Activated gamma-delta T cell treated with Interleukin-2 at 50 U/mL for 16 hours (primary cell): ENCODE measurements at regions not wholly inside any gene's neighbourhood (a gene's known extent, or its start where the extent isn't known, plus 50 kb on each side); places are given as distances from the start of the nearest gene placed in this dataset.

Experiments
- DNase-seq: peaks from one replicate; pipeline ENCODE4 v3.0.0-alpha.2; 2020

DNA sequence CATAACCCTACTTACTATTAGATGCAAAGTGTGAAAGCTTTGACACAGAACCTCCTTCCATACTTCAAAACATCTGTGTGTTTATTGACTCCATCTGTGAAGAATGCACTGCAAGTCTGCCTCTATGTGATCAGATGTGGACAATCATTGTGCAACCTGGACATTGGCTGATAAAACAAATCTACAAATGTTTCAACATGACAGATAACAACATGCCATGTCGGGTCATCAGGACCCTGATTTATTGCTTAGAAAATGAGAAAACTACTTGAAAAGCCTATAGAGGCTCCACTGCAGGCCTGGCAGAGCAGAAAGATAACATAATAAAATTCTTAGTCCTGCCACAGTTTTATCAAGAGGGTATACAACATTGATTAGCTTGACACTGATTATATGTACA lies 1286.4 kb downstream of the GRIK2 start:
- no peak for DNase-seq

DNA sequence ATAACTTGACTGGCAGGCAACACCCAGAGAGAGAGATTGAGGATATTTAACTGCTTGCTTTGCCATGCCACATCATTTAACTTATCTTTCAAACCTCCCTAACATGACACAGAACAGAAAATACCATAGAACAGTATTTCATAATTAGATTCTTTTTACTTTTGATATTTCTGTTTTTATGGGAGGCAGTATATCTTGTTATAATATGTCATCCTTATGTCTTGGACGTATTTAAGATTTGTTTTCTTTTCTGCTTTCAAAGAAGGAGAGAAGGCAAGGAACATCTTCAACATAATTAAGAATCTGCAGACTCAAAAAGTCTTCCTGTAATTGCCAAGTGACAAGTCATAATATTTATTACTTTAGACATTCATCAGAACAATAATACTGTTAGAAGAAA lies 1283.7 kb downstream of the GRIK2 start:
- no peak for DNase-seq

DNA sequence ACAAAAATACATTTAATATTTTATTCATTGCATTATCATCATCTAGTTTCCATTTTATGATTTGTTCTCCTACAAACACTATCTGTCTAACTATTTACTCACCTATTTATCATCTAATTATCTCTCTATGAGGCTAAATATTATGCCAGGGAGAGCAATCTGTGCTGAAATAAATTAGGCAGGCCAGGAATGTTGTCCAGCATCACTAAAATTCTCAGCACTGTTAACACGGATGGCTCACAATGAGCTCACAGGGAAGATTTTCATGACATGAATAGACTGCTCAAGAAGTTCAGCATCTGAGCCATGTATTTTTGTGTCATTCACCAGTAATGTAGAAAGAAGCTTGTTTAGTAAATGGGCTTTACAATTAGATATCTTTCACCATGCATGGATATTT lies 1277.2 kb downstream of the GRIK2 start:
- no peak for DNase-seq

DNA sequence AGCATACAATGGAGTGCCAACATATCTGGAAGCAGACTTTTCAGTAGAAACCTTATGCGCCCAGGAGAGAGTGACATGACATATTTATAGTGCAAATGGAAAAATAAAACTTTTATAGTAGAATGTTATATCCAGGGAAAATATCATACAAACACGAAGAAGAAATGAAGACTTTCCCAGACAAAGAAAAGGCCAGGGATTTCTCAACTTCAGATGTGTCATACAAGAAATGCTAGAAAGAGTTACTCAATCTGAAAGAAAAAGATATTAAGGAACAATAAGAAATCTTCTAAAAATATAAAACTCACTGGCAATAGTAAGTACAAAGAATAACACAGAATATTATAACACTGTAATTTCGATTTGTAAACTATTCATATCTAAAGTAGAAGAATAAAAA lies 1269.3 kb downstream of the GRIK2 start:
- DNase-seq: no peak

DNA sequence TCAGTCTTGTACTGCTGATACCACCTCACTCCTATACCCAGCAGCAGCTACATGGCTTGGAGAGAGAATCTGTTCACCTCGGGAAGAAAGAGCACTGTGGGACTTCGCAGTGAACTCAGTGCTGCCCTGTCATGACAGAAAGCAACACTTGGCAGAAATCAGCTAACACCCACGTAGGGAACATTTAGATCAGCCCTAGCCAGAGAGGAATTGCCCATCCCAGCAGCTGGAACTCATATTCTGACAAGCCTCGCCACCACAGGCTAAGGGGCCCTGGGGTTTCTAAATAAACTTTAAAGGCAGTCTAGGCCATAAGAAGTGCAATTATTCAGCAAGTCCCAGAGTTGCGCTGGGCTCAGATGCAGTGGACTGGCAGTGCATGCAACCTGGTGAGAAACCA lies 1266.8 kb downstream of the GRIK2 start:
- no peak for DNase-seq

DNA sequence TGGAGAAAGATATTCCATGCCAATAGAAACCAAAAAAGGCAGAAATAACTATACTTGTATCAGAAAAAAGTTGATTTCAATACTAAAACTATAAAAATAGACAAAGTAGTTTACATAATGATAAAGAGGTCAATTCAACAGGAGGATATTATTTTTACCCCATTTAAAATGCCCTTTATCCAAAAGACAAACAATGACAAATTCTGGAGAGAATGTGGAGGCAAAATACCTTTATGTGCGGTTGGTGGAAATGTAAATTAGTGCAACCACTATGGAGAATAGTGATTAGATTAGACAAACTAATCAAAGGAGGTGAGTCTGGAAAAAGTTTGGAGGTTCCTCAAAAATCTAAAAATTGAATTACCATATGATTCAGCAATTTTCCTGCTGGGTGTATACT lies 1262.3 kb downstream of the GRIK2 start:
- DNase-seq: no peak

DNA sequence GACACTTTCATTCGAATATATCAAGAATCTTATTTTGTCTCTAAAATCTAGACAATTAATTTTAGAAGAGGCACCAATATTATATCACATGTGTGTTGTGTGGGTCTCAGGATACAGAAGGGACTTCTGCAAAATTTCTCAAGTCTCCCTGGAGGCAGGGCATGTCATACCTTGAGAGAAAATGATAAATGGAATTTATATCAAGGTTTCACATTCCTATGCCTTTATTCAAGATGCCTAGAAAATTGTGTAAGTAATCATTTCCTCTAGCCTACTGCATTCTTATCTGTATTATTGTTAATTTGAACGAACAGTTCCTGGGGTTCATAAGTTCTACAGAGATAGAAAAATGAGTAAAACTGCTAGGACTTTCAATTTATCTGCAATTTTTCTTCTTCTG lies 1247.9 kb downstream of the GRIK2 start:
- no peak for DNase-seq

DNA sequence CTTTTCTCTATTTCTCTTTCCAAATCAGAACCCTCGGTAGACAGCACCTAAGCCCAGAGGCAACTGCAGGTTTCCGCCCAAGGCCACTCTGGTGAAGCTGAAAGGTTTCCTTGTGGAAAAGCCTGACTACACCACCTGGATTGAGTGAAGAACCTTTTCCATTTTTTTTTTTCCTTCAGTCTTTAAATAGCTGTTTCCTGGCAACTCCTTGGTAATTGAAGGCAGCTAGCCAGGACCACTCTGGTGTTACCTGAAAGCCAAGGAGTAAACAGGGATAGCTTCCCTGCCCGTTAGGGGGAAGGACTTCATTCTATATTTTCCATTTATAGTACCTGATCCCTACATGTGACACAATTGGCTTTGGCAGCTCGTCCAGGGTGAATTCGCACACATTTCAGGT lies 1238.4 kb downstream of the GRIK2 start:
- DNase-seq: no peak

DNA sequence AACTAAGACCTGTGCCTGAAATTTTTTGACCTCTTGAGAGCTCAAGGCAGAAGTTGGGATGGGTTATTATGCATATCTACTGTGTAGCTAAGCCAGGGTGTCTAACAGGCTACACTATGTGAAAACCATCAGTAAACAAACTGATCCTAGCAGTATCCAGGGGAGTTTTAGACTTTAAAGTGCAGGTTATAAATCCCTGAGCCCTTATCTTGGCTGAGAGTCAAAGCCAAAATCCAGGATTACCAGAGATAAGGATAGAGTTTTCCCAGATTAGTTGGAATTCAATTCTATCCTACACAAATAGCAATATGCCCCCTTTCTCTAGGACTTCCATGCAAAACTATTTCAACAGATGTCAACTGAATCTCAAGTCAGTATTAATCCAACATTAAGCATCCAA lies 1229.7 kb downstream of the GRIK2 start:
- no peak for DNase-seq

DNA sequence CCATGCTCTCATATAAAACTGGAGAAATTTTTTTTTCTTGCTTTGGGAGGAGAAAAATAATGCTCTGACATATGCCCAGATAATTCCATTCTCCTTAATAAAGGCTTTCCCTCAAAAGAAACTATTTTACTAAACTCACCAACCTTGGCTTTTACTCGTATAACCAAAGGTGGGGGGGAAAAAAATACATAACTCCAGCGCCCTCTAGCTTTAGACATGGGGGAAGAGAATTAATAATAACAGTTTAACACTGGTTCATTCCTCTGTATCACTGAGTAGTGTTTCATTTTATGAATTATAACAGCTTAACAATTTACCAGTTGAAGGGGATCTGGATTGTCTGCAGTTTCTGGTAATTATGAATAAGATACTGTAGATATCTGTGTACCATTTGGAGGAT lies 1226.1 kb downstream of the GRIK2 start:
- no peak for DNase-seq

DNA sequence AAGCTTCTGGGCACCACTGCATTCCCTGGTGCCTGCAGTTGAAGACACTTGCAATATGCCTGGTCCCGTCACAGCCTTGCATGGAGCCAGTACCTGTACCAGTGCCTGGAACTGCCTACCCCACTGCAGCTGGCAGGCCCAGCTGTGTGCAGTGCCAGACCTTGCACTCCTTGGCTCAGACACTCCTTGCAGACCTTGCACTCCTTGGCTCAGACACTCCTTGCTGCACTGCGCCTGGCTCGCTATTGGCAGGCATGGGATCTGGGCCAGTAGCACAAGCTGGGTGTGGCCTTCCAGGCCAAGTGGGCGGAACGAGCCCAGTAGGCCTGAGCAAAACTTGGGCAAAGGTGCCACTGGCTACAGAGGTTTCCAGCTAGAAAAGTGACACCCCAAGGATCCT lies 1189.1 kb downstream of the GRIK2 start:
- DNase-seq: no peak

DNA sequence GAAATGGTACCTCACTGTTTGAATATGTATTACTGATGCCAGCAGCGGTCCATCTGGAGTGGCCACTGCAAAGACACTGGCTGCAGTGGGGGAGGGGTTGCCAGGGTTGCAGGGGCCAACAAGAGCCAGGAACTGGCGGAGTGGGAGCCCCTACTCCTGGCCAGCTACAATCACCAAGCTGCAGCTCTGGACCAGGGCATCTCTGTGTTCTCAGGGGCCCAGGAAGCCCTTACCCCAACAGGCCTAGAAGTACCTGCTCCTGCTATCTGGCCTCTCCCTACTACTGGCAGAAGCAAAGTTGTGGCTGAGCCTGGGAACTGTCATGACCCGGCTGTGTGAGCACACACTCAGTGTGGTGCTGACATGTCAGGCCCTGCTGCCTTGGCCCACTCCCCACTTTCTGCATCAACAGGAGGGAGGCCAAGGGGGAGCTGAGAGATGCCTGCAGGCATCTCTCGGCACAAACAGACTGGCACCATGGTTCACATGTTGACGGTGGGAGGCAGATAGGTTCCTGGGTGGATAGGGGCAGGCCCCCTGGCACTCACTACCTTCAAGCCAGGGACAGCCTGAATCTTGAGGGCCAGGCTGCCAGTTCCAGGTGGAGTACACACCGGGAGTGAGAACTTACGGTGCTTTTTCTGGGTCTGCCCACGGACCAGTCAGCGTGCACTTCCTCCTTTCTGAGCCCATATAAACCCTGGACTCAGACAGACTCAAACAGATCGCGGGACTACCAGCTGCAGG lies 1188.0 kb downstream of the GRIK2 start:
- DNase-seq: no peak

DNA sequence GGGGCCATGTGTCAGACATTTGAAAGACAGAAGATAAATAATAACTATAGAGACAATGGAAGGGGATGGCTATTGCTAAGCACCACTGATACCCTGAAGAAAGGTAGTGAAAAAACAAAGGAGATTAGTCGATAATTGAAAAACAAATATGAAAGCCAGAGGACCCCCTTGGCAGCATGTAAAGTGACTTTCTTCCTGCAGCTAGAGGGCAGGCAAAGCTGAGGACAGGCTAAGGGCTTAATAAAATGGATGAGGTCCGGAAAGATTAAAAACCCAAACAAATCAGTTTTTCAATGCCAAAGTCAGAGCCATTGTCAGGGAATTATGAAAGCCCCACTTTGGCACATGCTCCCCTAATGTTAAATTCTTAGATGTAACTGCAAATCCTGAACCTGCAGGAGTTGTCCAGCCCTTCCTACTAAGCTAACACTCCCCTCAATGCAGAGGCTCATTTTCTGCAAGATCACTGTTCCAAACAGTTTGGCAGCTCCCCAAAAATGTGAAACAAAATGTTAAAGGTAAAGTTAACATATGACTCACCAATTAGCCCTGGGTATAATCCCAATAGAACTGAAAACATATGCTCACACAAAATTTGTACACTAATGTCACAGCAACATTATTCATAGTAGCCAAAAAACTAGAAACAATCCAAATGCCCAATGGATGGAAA lies 1177.9 kb downstream of the GRIK2 start:
- DNase-seq: no peak

DNA sequence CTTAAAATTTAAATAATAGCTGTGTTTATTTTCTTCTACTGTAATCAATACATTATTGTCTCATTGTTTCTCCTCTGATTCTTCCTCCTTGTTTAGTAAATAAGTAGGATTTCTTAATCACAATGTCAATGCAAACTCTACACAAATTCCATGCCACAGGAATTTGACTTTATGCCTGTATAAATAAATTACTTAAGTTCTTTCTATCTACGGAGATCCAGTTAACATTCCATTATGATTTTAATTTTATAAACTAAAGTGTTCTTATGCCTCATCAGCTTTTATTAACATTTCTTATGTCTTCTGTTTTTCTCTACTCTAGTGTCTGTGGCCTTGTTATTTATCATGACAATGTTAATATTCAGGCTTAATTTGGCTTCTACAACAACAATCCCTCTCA lies 1169.2 kb downstream of the GRIK2 start:
- DNase-seq: no peak

DNA sequence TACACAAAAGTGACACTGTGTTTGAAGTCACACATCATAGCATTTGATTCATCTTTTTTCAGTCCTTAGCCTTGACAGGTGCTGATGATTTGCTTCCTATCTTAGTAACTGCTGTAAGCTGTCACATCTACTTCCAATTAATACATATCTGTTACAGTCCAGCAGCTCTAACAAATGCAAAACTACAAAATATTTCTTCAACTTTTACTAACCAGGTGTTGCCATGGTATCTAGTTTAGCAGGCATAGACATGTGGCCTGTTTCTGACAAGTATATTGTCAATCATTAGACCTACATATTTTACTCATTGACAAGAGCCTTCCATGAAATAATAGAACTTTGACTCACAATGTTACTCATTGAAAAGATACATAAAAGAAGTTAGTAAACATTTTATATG lies 1159.7 kb downstream of the GRIK2 start:
- DNase-seq: no peak

DNA sequence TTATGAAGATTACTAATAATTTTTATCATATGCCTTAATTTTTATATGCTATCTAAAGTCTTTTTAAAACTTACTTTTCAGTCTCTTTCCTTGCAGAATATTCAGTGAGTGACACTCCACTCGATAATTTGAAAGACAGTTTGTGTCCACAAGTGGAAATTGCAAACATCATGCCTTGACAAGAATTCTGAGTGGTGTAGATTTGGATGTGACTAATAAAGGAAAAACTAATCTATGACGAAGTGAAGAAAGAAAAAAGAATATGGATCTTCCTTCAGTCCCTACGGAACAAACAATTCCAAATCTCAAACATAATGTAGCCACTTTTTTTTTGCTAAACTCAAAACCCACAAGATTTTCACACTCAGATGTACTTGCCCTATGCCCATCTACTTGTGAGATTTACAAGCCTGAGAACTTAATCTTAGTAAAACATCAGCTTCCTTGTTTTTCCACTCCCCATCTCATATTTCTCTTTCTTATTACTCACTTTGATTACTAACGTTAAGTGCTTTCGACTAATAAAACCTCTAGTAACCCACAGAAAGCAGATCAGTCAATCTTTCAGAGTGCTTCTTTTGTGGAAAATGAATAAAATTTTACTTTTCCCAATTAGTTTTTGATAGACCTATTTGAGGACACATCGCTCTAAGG lies 1155.8 kb downstream of the GRIK2 start:
- DNase-seq: no peak

DNA sequence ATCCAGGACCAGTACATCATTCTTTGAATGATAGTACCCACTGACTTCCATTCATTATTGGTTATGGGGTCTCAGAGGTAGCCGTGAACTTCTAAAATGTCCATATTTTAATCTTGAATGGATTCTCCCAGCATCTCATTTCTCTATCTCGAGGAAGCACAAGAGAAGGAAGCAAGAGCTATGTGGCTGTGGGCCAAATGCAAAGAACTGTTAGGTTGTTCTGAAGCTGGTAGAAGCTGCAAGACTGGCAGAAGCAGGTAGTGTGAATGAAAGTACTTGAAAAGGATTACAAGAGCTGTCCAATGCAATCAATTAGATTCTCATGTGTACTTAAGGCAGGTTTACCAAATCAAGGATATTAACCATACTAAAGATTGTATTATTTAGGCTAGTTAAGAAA lies 1131.8 kb downstream of the GRIK2 start:
- DNase-seq: no peak

DNA sequence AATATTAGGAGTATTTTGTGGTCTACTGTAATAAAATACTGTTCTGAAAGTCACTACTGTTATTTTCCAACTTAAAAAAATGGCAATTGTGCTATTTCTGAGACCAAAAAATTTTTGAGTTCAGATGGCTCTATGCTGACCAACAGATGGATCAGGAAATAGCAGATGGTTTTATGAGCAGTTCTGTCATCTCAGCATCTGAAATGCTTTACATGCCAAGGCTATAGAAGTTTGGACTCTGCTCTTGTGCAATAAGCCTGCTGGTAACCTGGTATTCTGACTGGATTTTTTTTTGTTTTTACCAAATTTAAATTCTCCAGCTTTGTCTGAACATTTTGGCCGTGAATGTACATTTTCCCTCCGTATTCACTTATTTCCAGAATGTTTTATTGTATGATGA lies 1127.5 kb downstream of the GRIK2 start:
- DNase-seq: no peak

DNA sequence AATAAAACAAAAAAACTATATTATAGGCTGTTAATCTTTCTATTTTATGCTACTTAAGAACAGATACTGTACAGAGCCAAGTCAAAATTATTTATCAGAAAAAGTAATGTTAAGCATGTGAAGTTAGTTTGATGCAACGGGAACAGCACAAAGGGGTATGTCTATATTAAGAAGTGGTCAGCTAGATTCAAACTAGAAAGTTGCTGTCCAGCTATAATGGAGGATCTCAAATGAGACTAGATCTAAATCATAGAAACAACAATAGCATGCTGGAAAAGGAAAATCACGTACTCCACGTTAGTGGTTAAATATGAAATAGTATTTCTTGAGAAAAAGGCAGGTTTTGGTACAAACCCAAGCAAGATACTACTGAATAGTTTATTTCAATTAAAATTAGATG lies 1124.0 kb downstream of the GRIK2 start:
- no peak for DNase-seq

DNA sequence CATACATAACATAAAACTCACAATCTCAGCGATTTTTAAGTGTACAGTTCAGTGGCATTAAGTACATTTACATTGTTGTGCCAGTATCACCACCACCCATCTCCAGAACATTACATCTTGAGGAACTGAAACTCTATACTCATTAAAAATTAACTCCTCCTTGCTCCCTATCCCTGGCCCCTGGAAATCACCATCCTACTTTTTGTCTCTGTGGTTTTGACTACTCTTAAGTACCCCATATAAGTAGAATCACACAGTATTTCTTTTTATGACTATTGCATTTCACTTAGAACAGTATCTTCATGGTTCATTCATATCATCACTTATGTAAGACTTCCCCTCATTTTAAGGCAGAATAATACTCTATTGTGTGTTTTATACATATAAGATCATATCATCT lies 1108.1 kb downstream of the GRIK2 start:
- DNase-seq: no peak

DNA sequence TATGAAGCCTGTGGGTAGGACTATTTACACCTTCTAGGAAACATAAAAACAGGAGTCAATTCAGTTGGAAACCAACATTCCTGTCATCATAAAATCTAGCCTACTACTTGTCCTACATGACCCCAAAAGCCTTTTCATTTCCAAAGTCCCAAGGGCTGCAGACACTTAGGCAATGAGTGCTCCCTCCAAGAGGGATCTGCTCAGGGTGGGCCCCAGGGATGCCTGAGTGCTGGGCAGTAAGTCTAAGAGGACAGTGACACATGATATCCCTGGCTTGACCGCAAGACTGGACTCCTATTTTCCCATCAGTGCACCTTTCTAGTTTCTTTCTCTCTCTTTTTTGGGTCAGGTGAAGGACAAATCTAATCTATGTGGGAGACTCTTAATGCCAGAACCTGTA lies 1101.3 kb downstream of the GRIK2 start:
- DNase-seq: no peak

DNA sequence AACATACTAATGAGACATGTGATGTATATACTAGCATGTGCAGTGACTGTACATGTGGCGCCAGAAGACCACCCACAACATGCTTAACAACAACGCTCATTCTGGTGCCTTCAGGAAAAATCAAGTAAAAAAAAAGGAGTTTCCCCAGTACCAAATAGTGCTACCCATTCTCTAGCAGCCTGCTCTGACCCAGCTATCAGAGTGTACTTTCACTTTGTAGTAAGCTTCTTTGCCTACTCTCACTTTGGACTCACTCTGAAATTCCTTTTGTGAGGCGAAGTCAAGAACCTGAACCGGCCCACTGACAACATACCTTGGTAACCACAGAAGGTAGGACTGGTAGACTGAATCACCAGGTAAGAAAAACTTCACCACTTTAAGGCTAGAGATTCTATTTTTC lies 1100.0 kb downstream of the GRIK2 start:
- no peak for DNase-seq

DNA sequence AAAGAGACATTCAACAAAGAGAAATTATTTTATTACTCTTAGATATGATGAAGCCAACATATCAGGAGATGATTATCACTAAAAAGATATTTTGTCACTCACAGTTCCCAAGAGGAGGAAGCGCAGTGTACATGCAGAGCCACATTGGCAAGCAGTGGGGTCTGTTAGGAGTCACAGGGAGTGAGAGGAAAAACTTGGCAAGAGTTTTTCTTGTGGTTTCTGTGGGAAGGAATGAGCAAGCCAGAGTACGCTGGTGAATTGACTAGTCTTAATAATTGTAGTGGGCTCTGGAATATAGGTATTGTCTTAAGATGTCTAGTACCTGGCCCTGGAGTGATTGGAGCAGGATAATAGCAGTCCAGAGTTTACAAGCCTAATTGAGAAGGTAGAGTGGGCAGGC lies 1095.2 kb downstream of the GRIK2 start:
- DNase-seq: no peak

DNA sequence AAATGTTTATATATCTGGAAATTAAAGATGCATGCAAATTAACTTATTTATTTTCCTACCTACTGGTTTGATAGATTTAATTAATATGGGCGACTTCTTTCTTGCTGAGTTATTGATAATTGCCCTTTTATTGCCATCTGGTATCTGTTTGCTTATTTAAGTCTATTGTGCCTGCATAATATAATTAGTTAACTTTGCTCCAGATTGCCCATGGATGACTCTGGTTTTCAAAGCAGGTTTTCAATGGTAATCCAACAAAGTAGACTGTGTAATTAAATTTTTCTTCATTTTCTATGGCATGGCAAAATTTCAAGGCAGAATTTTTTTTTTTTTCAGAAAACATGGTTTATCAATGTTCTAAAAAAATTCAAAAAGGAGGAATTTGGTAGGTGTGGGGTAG lies 1092.0 kb downstream of the GRIK2 start:
- DNase-seq: no peak
